ENCODE measurements at regions not wholly inside any gene's neighbourhood (a gene's known extent, or its start where the extent isn't known, plus 50 kb on each side); places are given as distances from the start of the nearest gene placed in this dataset.
"Not testable (repeated sequence)": the region's sequence is repeated elsewhere in the genome, so short reads cannot be mapped to it uniquely, and the experiment has no call there.

DNA sequence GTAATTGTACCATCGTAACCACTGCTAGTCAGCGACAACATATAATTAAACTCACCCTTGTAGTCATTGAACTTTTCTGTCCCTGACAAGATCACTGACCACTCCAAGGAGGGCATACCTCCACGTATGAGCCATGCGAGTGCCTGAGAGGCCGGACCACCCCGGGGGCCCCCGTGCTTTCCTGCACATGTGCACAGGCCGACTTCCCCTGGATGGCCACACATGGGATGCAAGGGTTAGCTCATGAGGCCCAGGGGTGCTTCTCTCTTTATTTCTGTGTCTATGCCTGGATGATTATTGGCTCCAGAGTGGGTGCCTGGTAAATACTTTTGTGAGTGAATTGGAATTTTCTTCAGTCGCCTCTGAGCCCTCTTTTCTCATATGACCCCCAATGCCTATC lies 82.8 kb upstream of the ZNF536 start:
- DNase-seq (ENCODE audit: low read depth in 4 of 4, low spot score in 3 of 4), result no peak

DNA sequence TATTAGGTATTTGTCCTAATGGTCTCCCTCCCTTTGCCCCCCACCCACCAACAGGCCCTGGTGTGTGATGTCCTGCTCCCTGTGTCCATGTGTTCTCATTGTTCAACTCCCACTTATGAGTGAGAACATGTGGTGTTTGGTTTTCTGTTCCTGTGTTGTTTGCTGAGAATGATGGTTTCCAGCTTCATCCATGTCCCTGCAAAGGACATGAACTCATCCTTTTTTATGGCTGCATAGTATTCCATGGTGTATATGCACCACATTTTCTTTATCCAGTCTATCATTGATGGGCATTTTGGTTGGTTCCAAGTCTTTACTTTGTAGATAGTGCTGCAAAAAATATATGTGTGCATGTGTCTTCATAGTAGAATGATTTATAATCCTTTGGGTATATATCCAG lies 81.4 kb upstream of the ZNF536 start:
- not testable (repeated sequence) for DNase-seq (ENCODE audit: low read depth in 4 of 4, low spot score in 3 of 4)

DNA sequence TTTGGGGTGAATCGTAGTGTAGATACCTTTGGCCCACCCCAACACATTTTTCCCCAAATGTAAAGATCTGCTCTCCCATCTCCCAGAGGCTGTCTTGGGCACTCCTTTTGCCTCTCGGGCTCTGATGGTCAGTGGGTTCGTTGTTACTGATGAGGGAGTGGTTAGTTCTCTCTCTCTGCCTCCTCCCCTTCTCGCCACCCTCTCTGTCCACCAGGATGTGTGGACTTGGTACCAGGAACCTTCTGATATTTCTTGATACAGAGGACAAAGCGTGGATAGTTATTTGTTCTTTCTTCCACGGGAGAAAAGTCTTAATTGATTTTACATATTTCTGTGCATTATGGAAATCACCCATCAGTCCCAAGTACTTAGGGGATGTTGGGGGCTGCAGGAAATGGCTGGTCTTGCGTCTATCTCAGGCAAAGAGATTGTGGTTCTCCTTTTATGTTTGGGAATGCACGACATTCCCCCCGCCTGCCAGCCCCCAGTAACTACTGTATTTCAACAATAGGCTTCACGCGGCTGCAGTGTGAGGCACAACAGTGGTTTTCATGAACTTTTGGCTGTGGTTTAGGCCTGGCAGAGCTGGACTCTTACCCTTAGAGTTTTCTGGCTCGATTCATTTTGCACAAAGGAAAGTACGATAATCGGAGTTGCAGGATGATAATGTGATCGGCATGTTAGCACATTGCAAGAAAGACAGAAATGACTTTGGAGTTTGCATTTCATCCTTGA lies 79.0 kb upstream of the ZNF536 start:
- no peak for DNase-seq (ENCODE audit: low read depth in 4 of 4, low spot score in 3 of 4)

DNA sequence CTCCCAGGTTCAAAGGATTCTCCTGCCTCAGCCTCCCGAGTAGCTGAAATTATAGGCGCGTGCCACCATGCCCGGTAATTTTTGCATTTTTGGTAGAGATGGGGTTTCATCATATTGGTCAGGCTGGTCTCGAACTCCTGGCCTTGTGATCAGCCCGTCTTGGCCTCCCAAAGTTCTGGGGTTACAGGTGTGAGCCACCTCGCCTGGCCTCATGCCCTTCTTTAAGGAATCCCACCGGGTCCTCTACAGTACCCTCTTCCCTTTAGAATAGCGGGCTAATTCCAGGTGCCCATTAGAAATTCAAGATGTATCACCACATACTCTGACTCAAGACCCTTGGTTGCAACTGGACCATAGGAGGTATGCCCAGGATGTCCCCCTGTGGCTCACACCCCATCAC lies 74.2 kb upstream of the ZNF536 start:
- no peak for DNase-seq (ENCODE audit: low read depth in 4 of 4, low spot score in 3 of 4)

GRCh38 chr19:30303131-30303654 lies 69.0 kb upstream of the ZNF536 start:
- no peak for DNase-seq (ENCODE audit: low read depth in 4 of 4, low spot score in 3 of 4)

- no peak for DNase-seq (ENCODE audit: low read depth in 4 of 4, low spot score in 3 of 4)
Measured at GRCh38 chr19:30304540-30304939, 67.6 kb upstream of the ZNF536 start.

- no peak for DNase-seq (ENCODE audit: low read depth in 4 of 4, low spot score in 3 of 4)
Measured at GRCh38 chr19:30305346-30306060, 66.7 kb upstream of the ZNF536 start.

GRCh38 chr19:30307191-30307974 lies 64.8 kb upstream of the ZNF536 start:
- no peak for DNase-seq (ENCODE audit: low read depth in 4 of 4, low spot score in 3 of 4)

GRCh38 chr19:30309176-30309575 lies 63.0 kb upstream of the ZNF536 start:
- no peak for DNase-seq (ENCODE audit: low read depth in 4 of 4, low spot score in 3 of 4)

GRCh38 chr19:30309905-30310601 lies 62.1 kb upstream of the ZNF536 start:
- DNase-seq (ENCODE audit: low read depth in 4 of 4, low spot score in 3 of 4), result no peak

- DNase-seq (ENCODE audit: low read depth in 4 of 4, low spot score in 3 of 4), result no peak
Measured at GRCh38 chr19:30310602-30311263, 61.5 kb upstream of the ZNF536 start.

- DNase-seq (ENCODE audit: low read depth in 4 of 4, low spot score in 3 of 4), result no peak
Measured at GRCh38 chr19:30311911-30312310, 60.3 kb upstream of the ZNF536 start.

- DNase-seq (ENCODE audit: low read depth in 4 of 4, low spot score in 3 of 4), result no peak
Measured at GRCh38 chr19:30312582-30313352, 59.4 kb upstream of the ZNF536 start.

DNA sequence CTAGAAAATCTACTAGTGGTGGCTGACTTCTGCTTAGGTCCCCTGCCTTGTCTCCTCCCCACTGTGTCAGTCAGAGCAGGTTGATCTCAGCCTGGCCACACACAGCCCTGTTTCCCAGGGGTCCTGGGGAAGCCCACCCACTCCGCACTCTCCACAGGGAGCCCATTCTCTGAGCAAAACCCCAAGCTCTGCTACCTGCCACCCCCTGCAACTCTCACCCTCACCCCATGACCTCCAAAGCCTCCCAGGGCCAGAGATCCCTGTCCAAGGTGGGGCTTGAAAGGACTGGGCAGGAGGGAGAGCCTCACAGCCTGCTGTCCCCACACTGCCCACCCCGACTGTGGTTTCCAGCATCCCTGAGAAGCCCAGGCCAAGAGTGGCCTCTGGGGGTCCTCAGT lies 58.8 kb upstream of the ZNF536 start:
- DNase-seq (ENCODE audit: low read depth in 4 of 4, low spot score in 3 of 4), result no peak

- DNase-seq (ENCODE audit: low read depth in 4 of 4, low spot score in 3 of 4), result no peak
Measured at GRCh38 chr19:30314056-30314804, 58.0 kb upstream of the ZNF536 start.

- DNase-seq (ENCODE audit: low read depth in 4 of 4, low spot score in 3 of 4), result no peak
Measured at GRCh38 chr19:30314805-30315155, 57.4 kb upstream of the ZNF536 start.

GRCh38 chr19:30315159-30315558 lies 57.0 kb upstream of the ZNF536 start:
- no peak for DNase-seq (ENCODE audit: low read depth in 4 of 4, low spot score in 3 of 4)

DNA sequence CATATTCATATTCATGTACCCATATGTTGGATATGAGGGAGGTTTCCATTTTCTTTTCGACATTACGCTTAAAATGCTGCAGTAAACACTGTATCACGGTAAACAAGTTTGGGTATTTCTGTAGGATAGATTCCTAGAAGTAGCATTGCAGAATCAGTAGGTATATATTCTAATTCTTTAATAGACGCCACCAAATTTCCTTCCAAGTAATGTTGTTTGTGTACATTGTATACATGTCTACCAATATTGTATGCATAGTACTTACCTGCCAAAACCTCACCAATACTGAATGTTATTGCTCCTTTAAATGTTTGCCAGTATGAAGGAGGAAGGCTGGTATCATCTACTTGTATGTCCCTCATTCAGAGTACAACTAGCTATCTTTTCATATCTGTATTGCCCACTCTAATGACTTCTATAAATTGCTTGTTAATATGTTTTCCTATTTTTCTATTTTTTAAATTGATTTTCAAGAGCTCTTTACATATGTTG lies 56.1 kb upstream of the ZNF536 start:
- no peak for DNase-seq (ENCODE audit: low read depth in 4 of 4, low spot score in 3 of 4)
